OCI-LY7 (cell line): ENCODE measurements at regions not wholly inside any gene's neighbourhood (a gene's known extent, or its start where the extent isn't known, plus 50 kb on each side); places are given as distances from the start of the nearest gene placed in this dataset.

Source experiments
- BruUV-seq: library from RNA; stranded (reverse); fragments of 400-500 nt; replicated peaks from 2 replicates; lab custom pipeline; 2021; lab: Mats Ljungman, UMichigan
- CTCF ChIA-PET: fragments of 300-600 bp; sonication (Branson Sonifier 250); formaldehyde crosslinking; loops from one replicate; lab custom pipeline; 2022; ENCODE audit warnings: antibody characterized with exemption; ENCODE audit not compliant: unreplicated experiment; lab: Charles Lee
- POLR2A ChIA-PET: fragments of 300-600 bp; sonication (Branson Sonifier 250); formaldehyde crosslinking; loops from one replicate; lab custom pipeline; 2022; ENCODE audit warnings: antibody characterized with exemption; lab: Charles Lee
- DNase-seq: peaks from one replicate; pipeline ENCODE4 v3.0.0-alpha.2; 2015; ENCODE audit warnings: low spot score
- H2AFZ ChIP-seq: fragments of 200-600 bp; sonication (generic), shearing (Covaris generic); 2 replicates; pipeline ENCODE4 v1.6.1; 2014; ENCODE audit warnings: mild to moderate bottlenecking, antibody characterized with exemption, low read length, moderate library complexity
- H3K27ac ChIP-seq: fragments of 200-600 bp; sonication (generic); 2 replicates; pipeline ENCODE4 v1.5.1; 2014; ENCODE audit warnings: mixed run types, low read depth, mild to moderate bottlenecking, moderate library complexity, low read length, inconsistent platforms; ENCODE audit not compliant: poor library complexity, severe bottlenecking
- H3K36me3 ChIP-seq: fragments of 200-600 bp; sonication (generic); 2 replicates; pipeline ENCODE4 v1.6.1; 2014; ENCODE audit warnings: mild to moderate bottlenecking, antibody characterized with exemption, low read length, moderate library complexity, mixed read lengths; ENCODE audit not compliant: insufficient read depth
- H3K4me1 ChIP-seq: fragments of 200-600 bp; sonication (generic); 2 replicates; pipeline ENCODE4 v1.5.1; 2014; ENCODE audit warnings: mild to moderate bottlenecking, low read length; ENCODE audit not compliant: insufficient read depth, poor library complexity, severe bottlenecking
- H3K4me2 ChIP-seq: fragments of 200-600 bp; sonication (generic); 2 replicates; pipeline ENCODE4 v1.6.1; 2014; ENCODE audit warnings: mild to moderate bottlenecking, low read length
- H3K4me3 ChIP-seq: fragments of 200-600 bp; sonication (generic); 2 replicates; pipeline ENCODE4 v1.5.1; 2014; ENCODE audit warnings: mild to moderate bottlenecking, low read depth, low read length; ENCODE audit not compliant: poor library complexity, severe bottlenecking
- H3K79me2 ChIP-seq: fragments of 200-600 bp; sonication (generic); 2 replicates; pipeline ENCODE4 v1.6.1; 2016; ENCODE audit warnings: low read depth, mild to moderate bottlenecking, low read length, moderate library complexity, mixed read lengths; ENCODE audit not compliant: insufficient read depth
- H3K9me2 ChIP-seq: fragments of 200-600 bp; sonication (generic); 2 replicates; pipeline ENCODE4 v1.6.1; 2016; ENCODE audit warnings: mild to moderate bottlenecking, low read length, mixed read lengths; ENCODE audit not compliant: insufficient read depth
- H3K9me3 ChIP-seq: fragments of 200-600 bp; sonication (generic); 2 replicates; pipeline ENCODE4 v1.6.1; 2014; ENCODE audit warnings: mild to moderate bottlenecking, mixed run types, low read length, mixed read lengths
- H4K20me1 ChIP-seq: fragments of 200-600 bp; sonication (generic); 2 replicates; pipeline ENCODE4 v1.6.1; 2014; ENCODE audit warnings: mild to moderate bottlenecking, antibody characterized with exemption, low read length, moderate library complexity, mixed read lengths; ENCODE audit not compliant: insufficient read depth
- EZH2phosphoT487 ChIP-seq: fragments of 200-600 bp; sonication (generic); IDR thresholded peaks from 2 replicates; pipeline ENCODE4 v1.6.1; 2018; ENCODE audit warnings: low read depth, borderline replicate concordance, mild to moderate bottlenecking, mixed run types, antibody characterized with exemption, low read length, moderate library complexity, mixed read lengths
- intact Hi-C: fragments of 100-400 bp; cut with micrococcal nuclease; formaldehyde crosslinking; loops from one replicate; pipeline ENCODE4 v1.10.0; 2022; ENCODE audit not compliant: unreplicated experiment
- TF ChIP-seq, protein P1 (sequence below): fragments of 200-600 bp; sonication (generic); conservative IDR thresholded peaks from 2 replicates; pipeline ENCODE4 v1.5.1; 2014; ENCODE audit warnings: mild to moderate bottlenecking, antibody characterized with exemption, low read length, moderate library complexity, mixed read lengths

DNA sequence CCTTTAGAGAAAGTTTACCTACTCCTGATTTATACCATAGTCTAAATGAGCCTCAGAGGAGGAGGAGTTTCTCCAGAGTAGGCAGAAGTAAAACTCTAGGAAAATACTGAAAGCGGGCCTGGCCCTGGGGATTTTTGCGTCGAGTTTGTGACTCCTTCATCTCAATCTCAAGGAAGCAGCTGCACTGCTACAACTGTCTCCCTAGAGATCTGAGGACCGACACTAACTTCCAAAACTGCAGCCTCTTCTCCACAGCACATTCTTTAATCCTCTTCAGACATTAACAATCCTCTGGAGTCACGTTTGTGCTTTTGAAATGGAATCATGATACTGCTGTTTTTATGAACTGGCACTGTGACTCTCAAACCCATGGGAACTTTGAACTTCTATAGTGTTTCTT lies 281.4 kb downstream of the KCNS3 start:
- H3K9me2 ChIP-seq, result no peaks in the 10 kb centered on the region
- H4K20me1 ChIP-seq, result no peaks in the 10 kb centered on the region
- ChIA-PET CTCF (no interaction called here), POLR2A (no interaction called here)
- no peaks in the 10 kb centered on the region for H3K4me1 ChIP-seq
- H3K36me3 ChIP-seq, result no peaks in the 10 kb centered on the region
- intact Hi-C loops, result no loop called here
- H3K4me3 ChIP-seq, result no peak overlapping the region
- H3K79me2 ChIP-seq, result no peaks in the 10 kb centered on the region
- no peak overlapping the region for H3K4me2 ChIP-seq
- H3K27ac ChIP-seq, result no peak overlapping the region
- no TSS peak for BruUV-seq
- no peak for DNase-seq
- no peak for TF ChIP-seq EZH2phosphoT487
- TF ChIP-seq, protein P1, sequence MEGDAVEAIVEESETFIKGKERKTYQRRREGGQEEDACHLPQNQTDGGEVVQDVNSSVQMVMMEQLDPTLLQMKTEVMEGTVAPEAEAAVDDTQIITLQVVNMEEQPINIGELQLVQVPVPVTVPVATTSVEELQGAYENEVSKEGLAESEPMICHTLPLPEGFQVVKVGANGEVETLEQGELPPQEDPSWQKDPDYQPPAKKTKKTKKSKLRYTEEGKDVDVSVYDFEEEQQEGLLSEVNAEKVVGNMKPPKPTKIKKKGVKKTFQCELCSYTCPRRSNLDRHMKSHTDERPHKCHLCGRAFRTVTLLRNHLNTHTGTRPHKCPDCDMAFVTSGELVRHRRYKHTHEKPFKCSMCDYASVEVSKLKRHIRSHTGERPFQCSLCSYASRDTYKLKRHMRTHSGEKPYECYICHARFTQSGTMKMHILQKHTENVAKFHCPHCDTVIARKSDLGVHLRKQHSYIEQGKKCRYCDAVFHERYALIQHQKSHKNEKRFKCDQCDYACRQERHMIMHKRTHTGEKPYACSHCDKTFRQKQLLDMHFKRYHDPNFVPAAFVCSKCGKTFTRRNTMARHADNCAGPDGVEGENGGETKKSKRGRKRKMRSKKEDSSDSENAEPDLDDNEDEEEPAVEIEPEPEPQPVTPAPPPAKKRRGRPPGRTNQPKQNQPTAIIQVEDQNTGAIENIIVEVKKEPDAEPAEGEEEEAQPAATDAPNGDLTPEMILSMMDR, result no peak
- H3K9me3 ChIP-seq, result no peaks in the 10 kb centered on the region
- H2AFZ ChIP-seq, result no peak overlapping the region

DNA sequence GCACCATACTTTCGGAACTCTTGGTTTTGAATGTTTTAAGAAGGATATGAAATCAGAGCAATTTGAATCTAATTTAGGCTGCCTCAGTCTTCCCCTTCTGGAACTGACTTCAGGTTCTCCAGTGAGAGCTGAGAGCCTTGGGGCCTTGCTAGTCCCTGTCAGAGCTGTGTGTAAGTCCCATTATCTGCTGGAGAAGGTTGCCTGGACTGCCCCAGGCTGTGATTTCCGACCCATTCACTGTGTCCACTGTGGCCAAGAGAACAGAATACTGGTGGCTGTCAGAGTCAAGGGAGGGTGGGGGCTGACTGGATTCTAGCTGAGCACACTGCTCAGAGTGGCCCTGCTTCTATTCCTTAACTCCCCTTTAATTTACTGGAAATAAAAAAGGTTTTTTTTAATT lies 278.0 kb downstream of the KCNS3 start:
- no peak for DNase-seq
- ChIA-PET POLR2A (no interaction called here), CTCF (no interaction called here)
- TF ChIP-seq, protein P1, result no peak
- TF ChIP-seq EZH2phosphoT487, result no peak
- H3K4me3 ChIP-seq, result no peak overlapping the region
- H3K9me2 ChIP-seq, result no peaks in the 10 kb centered on the region
- no TSS peak for BruUV-seq
- no peaks in the 10 kb centered on the region for H3K79me2 ChIP-seq
- intact Hi-C loops, result no loop called here
- no peaks in the 10 kb centered on the region for H3K4me1 ChIP-seq
- no peaks in the 10 kb centered on the region for H3K36me3 ChIP-seq
- no peaks in the 10 kb centered on the region for H4K20me1 ChIP-seq
- no peak overlapping the region for H2AFZ ChIP-seq
- no peaks in the 10 kb centered on the region for H3K9me3 ChIP-seq
- no peak overlapping the region for H3K27ac ChIP-seq
- no peak overlapping the region for H3K4me2 ChIP-seq

DNA sequence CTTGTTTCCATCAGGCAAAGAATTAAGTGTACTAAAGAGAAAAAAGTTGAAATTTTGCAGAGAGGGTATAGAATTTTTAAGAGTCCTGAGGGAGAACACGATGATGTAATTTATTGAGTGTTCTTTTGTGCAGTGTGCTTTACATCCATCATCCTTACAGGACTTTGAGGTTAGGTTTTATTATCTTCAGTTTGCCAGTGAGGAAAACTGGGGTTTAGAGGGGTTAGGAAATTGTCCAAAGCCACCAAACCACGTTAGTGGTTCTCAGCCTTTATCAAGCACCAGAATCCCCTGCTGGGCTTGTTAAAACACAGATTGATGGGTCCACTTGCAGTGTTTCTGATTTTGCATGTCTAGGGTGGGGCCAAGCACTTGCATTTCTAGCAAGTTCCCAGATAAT lies 277.5 kb downstream of the KCNS3 start:
- Histone ChIP-seq H3K4me2 (no peak overlapping the region), H3K9me2 (no peaks in the 10 kb centered on the region), H4K20me1 (no peaks in the 10 kb centered on the region), H2AFZ (no peak overlapping the region), H3K79me2 (no peaks in the 10 kb centered on the region), H3K36me3 (no peaks in the 10 kb centered on the region), H3K9me3 (no peaks in the 10 kb centered on the region), H3K4me3 (no peak overlapping the region), H3K4me1 (no peaks in the 10 kb centered on the region), H3K27ac (no peak overlapping the region)
- no peak for DNase-seq
- ChIA-PET CTCF (no interaction called here), POLR2A (no interaction called here)
- intact Hi-C loops, result no loop called here
- TF ChIP-seq EZH2phosphoT487, result no peak
- TF ChIP-seq, protein P1, result no peak
- BruUV-seq, result no TSS peak
